H9 (cell line): ENCODE measurements at regions not wholly inside any gene's neighbourhood (a gene's known extent, or its start where the extent isn't known, plus 50 kb on each side); places are given as distances from the start of the nearest gene placed in this dataset.

ENCODE experiments used
- DNase-seq: peaks from one replicate; pipeline ENCODE4 v3.0.0-alpha.2; 2017
- H2AFZ ChIP-seq: one replicate; pipeline ENCODE4 v1.6.1; 2013; ENCODE audit warnings: mild to moderate bottlenecking, low read length, control low read depth, moderate library complexity
- H2AK5ac ChIP-seq: 2 replicates; pipeline ENCODE4 v1.6.1; 2013; ENCODE audit warnings: low read length, control low read depth, mixed read lengths; ENCODE audit not compliant: insufficient read length
- H2BK120ac ChIP-seq: one replicate; pipeline ENCODE4 v1.6.1; 2013; ENCODE audit warnings: low read depth, mild to moderate bottlenecking, low read length, control low read depth, inconsistent platforms; ENCODE audit not compliant: poor library complexity, severe bottlenecking
- H2BK12ac ChIP-seq: 2 replicates; pipeline ENCODE4 v1.6.1; 2013; ENCODE audit warnings: low read length, control low read depth, mixed read lengths, low read depth; ENCODE audit not compliant: insufficient read length
- H2BK15ac ChIP-seq: 2 replicates; pipeline ENCODE4 v1.6.1; 2013; ENCODE audit warnings: low read depth, low read length, control low read depth
- H2BK20ac ChIP-seq: one replicate; pipeline ENCODE4 v1.6.1; 2013; ENCODE audit warnings: low read depth, mild to moderate bottlenecking, low read length, control low read depth, inconsistent platforms; ENCODE audit not compliant: poor library complexity, severe bottlenecking
- H2BK5ac ChIP-seq: 2 replicates; pipeline ENCODE4 v1.6.1; 2013; ENCODE audit warnings: low read length, control low read depth, mixed read lengths; ENCODE audit not compliant: insufficient read length
- H3K14ac ChIP-seq: 2 replicates; pipeline ENCODE4 v1.6.1; 2013; ENCODE audit warnings: low read length, control low read depth; ENCODE audit not compliant: insufficient read depth
- H3K18ac ChIP-seq: 2 replicates; pipeline ENCODE4 v1.6.1; 2013; ENCODE audit warnings: low read depth, mild to moderate bottlenecking, mixed read lengths, low read length, control low read depth; ENCODE audit not compliant: insufficient read length
- H3K23ac ChIP-seq: 2 replicates; pipeline ENCODE4 v1.6.1; 2013; ENCODE audit warnings: low read length, control low read depth, mixed read lengths, low read depth; ENCODE audit not compliant: insufficient read length
- H3K23me2 ChIP-seq: 2 replicates; pipeline ENCODE4 v1.6.1; 2013; ENCODE audit warnings: low read depth, mild to moderate bottlenecking, mixed read lengths, low read length, control low read depth; ENCODE audit not compliant: insufficient read length, poor library complexity, severe bottlenecking
- H3K27ac ChIP-seq: 2 replicates; pipeline ENCODE4 v1.5.1; 2013; ENCODE audit warnings: low read length, control low read depth, mixed read lengths, low read depth; ENCODE audit not compliant: insufficient read length
- H3K27me3 ChIP-seq: 2 replicates; pipeline ENCODE4 v1.6.1; 2013; ENCODE audit warnings: low read length, control low read depth, inconsistent platforms; ENCODE audit not compliant: insufficient read depth
- H3K4ac ChIP-seq: 2 replicates; pipeline ENCODE4 v1.6.1; 2013; ENCODE audit warnings: low read depth, mild to moderate bottlenecking, control low read depth, inconsistent platforms, low read length, moderate library complexity
- H3K4me1 ChIP-seq: 2 replicates; pipeline ENCODE4 v1.6.1; 2013; ENCODE audit warnings: low read length, control low read depth, inconsistent platforms; ENCODE audit not compliant: insufficient read depth
- H3K4me2 ChIP-seq: 2 replicates; pipeline ENCODE4 v1.6.1; 2013; ENCODE audit warnings: low read length, control low read depth, mixed read lengths; ENCODE audit not compliant: insufficient read length, insufficient read depth
- H3K56ac ChIP-seq: 2 replicates; pipeline ENCODE4 v1.6.1; 2013; ENCODE audit warnings: low read depth, mild to moderate bottlenecking, mixed read lengths, low read length, control low read depth; ENCODE audit not compliant: insufficient read length
- H3K79me1 ChIP-seq: 2 replicates; pipeline ENCODE4 v1.6.1; 2013; ENCODE audit warnings: low read depth, mild to moderate bottlenecking, moderate library complexity, low read length, control low read depth, inconsistent platforms; ENCODE audit not compliant: insufficient read depth, poor library complexity, severe bottlenecking
- H3K79me2 ChIP-seq: 2 replicates; pipeline ENCODE4 v1.6.1; 2013; ENCODE audit warnings: low read length, control low read depth, inconsistent platforms; ENCODE audit not compliant: insufficient read depth
- H3K9ac ChIP-seq: 2 replicates; pipeline ENCODE4 v1.6.1; 2013; ENCODE audit warnings: low read length, control low read depth, mixed read lengths; ENCODE audit not compliant: insufficient read length; ENCODE audit errors: extremely low read depth
- H3K9me3 ChIP-seq: one replicate; pipeline ENCODE4 v1.6.1; 2013; ENCODE audit warnings: low read depth, low read length, inconsistent platforms; ENCODE audit not compliant: control insufficient read depth
- H3T11ph ChIP-seq: one replicate; pipeline ENCODE4 v1.6.1; 2013; ENCODE audit warnings: mild to moderate bottlenecking, low read length, control low read depth, inconsistent platforms
- H4K20me1 ChIP-seq: one replicate; pipeline ENCODE4 v1.6.1; 2013; ENCODE audit not compliant: control insufficient read depth, insufficient read length, insufficient read depth
- H4K5ac ChIP-seq: 2 replicates; pipeline ENCODE4 v1.6.1; 2013; ENCODE audit warnings: low read depth, mild to moderate bottlenecking, mixed read lengths, low read length, control low read depth; ENCODE audit not compliant: insufficient read length
- H4K8ac ChIP-seq: replicated peaks from 2 replicates; pipeline ENCODE4 v1.6.1; 2013; ENCODE audit warnings: low read length, control low read depth, mixed read lengths, low read depth; ENCODE audit not compliant: insufficient read length
- H4K91ac ChIP-seq: 2 replicates; pipeline ENCODE4 v1.6.1; 2013; ENCODE audit warnings: low read depth, mild to moderate bottlenecking, moderate library complexity, mixed read lengths, low read length, control low read depth; ENCODE audit not compliant: insufficient read length
- H3K27ac Mint-ChIP-seq, 3 experiments: 2 replicates in 2 of 3; 3 replicates in 1 of 3; pipeline ENCODE4 v1.8.0; 2020 to 2021; ENCODE audit warnings: mixed read lengths in 3 of 3, mild to moderate bottlenecking in 1 of 3, moderate library complexity in 1 of 3
- H3K27me3 Mint-ChIP-seq: 2 replicates; pipeline ENCODE4 v1.8.0; 2021; ENCODE audit warnings: low read depth, mild to moderate bottlenecking, moderate library complexity, mixed read lengths
- H3K36me3 Mint-ChIP-seq, 3 experiments: 2 replicates in 2 of 3; 3 replicates in 1 of 3; pipeline ENCODE4 v1.8.0; 2020 to 2021; ENCODE audit warnings: low read depth in 3 of 3, mixed read lengths in 3 of 3; ENCODE audit not compliant: insufficient read depth in 1 of 3
- H3K4me1 Mint-ChIP-seq, 2 experiments: 2 replicates each; pipeline ENCODE4 v1.8.0; 2020; ENCODE audit warnings: mixed read lengths in 2 of 2
- H3K4me3 Mint-ChIP-seq, 2 experiments: 2 replicates in 1 of 2; 3 replicates in 1 of 2; pipeline ENCODE4 v1.8.0; 2020 to 2021; ENCODE audit warnings: mild to moderate bottlenecking in 2 of 2, mixed read lengths in 2 of 2, moderate library complexity in 1 of 2
- H3K9me3 Mint-ChIP-seq, 2 experiments: 2 replicates in 1 of 2; 3 replicates in 1 of 2; pipeline ENCODE4 v1.8.0; 2020; ENCODE audit warnings: mild to moderate bottlenecking in 2 of 2, mixed read lengths in 2 of 2, moderate library complexity in 1 of 2
- CTCF ChIP-seq: fragments of 200-600 bp; sonication (generic); conservative IDR thresholded peaks from 3 replicates; pipeline ENCODE4 v1.8.0; 2021; ENCODE audit warnings: antibody characterized with exemption, mild to moderate bottlenecking
- WGBS: extraction: QIAGEN DNeasy Blood & Tissue Kit; methylation state at CpG from one replicate; pipeline ENCODE4 v1.1.7; 2013; ENCODE audit warnings: missing lambda C conversion rate, low lambda C conversion rate, mixed read lengths; ENCODE audit not compliant: insufficient read length; ENCODE audit errors: extremely low coverage; 5-methylcytosine and 5-hydroxymethylcytosine counted together

GRCh38 chr1:82628887-82629286 lies 828.2 kb downstream of the ADGRL2 start:
- H2BK12ac ChIP-seq, result no peak overlapping the region
- Mint-ChIP-seq H3K27me3 (no peaks in the 10 kb centered on the region), H3K9me3 (peaks cover 18 to 19% of the 10 kb centered on the region in 2 experiments), H3K4me1 (peaks cover 5 to 7% of the 10 kb centered on the region in 2 experiments), H3K4me3 (no peak overlapping the region), H3K27ac (no peak overlapping the region), H3K36me3 (peaks cover 7 to 13% (median 13%) of the 10 kb centered on the region in 3 experiments)
- H2AFZ ChIP-seq, result no peak overlapping the region
- no peak overlapping the region for H3K14ac ChIP-seq
- H3K79me2 ChIP-seq, result no peaks in the 10 kb centered on the region
- no peaks in the 10 kb centered on the region for H3K9me3 ChIP-seq
- no peak overlapping the region for H3K56ac ChIP-seq
- no peak for TF ChIP-seq CTCF
- no peak overlapping the region for H3K23ac ChIP-seq
- H3K9ac ChIP-seq, result no peak overlapping the region
- no peak overlapping the region for H4K5ac ChIP-seq
- no peak overlapping the region for H3K4me2 ChIP-seq
- no peak overlapping the region for H3K27ac ChIP-seq
- no peak overlapping the region for H4K91ac ChIP-seq
- no peak overlapping the region for H2BK5ac ChIP-seq
- no peaks in the 10 kb centered on the region for H3K27me3 ChIP-seq
- H4K20me1 ChIP-seq, result no peaks in the 10 kb centered on the region
- H2BK120ac ChIP-seq, result no peak overlapping the region
- H2BK20ac ChIP-seq, result no peak overlapping the region
- no peak overlapping the region for H3K4ac ChIP-seq
- H3K4me1 ChIP-seq, result no peaks in the 10 kb centered on the region
- no peak overlapping the region for H3T11ph ChIP-seq
- no peaks in the 10 kb centered on the region for H3K23me2 ChIP-seq
- no CpG with 5 or more reads among the region's 2 CpGs for WGBS
- no peak overlapping the region for H2AK5ac ChIP-seq
- no peak overlapping the region for H3K18ac ChIP-seq
- H3K79me1 ChIP-seq, result no peaks in the 10 kb centered on the region
- DNase-seq, result no peak
- H4K8ac ChIP-seq, result no peak overlapping the region
- H2BK15ac ChIP-seq, result no peak overlapping the region
